GM18873 (cell line): ENCODE measurements at regions not wholly inside any gene's neighbourhood (a gene's known extent, or its start where the extent isn't known, plus 50 kb on each side); places are given as distances from the start of the nearest gene placed in this dataset.
"Not testable (repeated sequence)": the region's sequence is repeated elsewhere in the genome, so short reads cannot be mapped to it uniquely, and the experiment has no call there.

Experiments
- ATAC-seq: cut with Tn5 transposase; IDR thresholded peaks from one replicate; pipeline ENCODE4 v1.9.1; 2021; ENCODE audit warnings: mild to moderate bottlenecking, moderate library complexity, moderate number of reproducible peaks; ENCODE audit not compliant: unreplicated experiment, low FRiP score

- ATAC-seq: no peak
These were observed 818.0 kb downstream of the LTN1 start for GRCh38 chr21:28174701-28175100.

GRCh38 chr21:28174006-28174405, 818.7 kb downstream of the LTN1 start:
- ATAC-seq: no peak

- ATAC-seq: no peak
These were observed 820.3 kb downstream of the LTN1 start for GRCh38 chr21:28172376-28172775.

- no peak for ATAC-seq
These were observed 825.3 kb downstream of the LTN1 start for GRCh38 chr21:28167366-28167765.

- not testable (repeated sequence) for ATAC-seq
These were observed 828.2 kb downstream of the LTN1 start for GRCh38 chr21:28164519-28164918.

- ATAC-seq: not testable (repeated sequence)
These were observed 830.6 kb downstream of the LTN1 start for GRCh38 chr21:28162052-28162451.

GRCh38 chr21:28160378-28160777, 832.3 kb downstream of the LTN1 start:
- no peak for ATAC-seq

- no peak for ATAC-seq
These were observed 833.3 kb downstream of the LTN1 start for GRCh38 chr21:28159396-28159795.

- ATAC-seq: no peak
These were observed 836.1 kb downstream of the LTN1 start for GRCh38 chr21:28156590-28156989.

GRCh38 chr21:28154121-28154520, 838.6 kb downstream of the LTN1 start:
- no peak for ATAC-seq

GRCh38 chr21:28152732-28153131, 839.9 kb downstream of the LTN1 start:
- ATAC-seq: no peak

- ATAC-seq: no peak
These were observed 840.9 kb downstream of the LTN1 start for GRCh38 chr21:28151758-28152157.

- ATAC-seq: no peak
These were observed 841.9 kb downstream of the LTN1 start for GRCh38 chr21:28150778-28151177.

- no peak for ATAC-seq
These were observed 844.1 kb downstream of the LTN1 start for GRCh38 chr21:28148400-28149064.

- ATAC-seq: no peak
These were observed 848.0 kb downstream of the LTN1 start for GRCh38 chr21:28144653-28145052.

- no peak for ATAC-seq
These were observed 848.6 kb downstream of the LTN1 start for GRCh38 chr21:28144089-28144488.

- no peak for ATAC-seq
These were observed 850.0 kb downstream of the LTN1 start for GRCh38 chr21:28142697-28143096.

- ATAC-seq: no peak
These were observed 854.4 kb downstream of the LTN1 start for GRCh38 chr21:28138272-28138671.

GRCh38 chr21:28136656-28137255, 855.9 kb downstream of the LTN1 start:
- no peak for ATAC-seq

- ATAC-seq: no peak
These were observed 857.0 kb downstream of the LTN1 start for GRCh38 chr21:28135646-28136045.

- no peak for ATAC-seq
These were observed 859.6 kb downstream of the LTN1 start for GRCh38 chr21:28133116-28133515.

- no peak for ATAC-seq
These were observed 860.0 kb downstream of the LTN1 start for GRCh38 chr21:28132713-28133112.
